ENCODE measurements at regions not wholly inside any gene's neighbourhood (a gene's known extent, or its start where the extent isn't known, plus 50 kb on each side); places are given as distances from the start of the nearest gene placed in this dataset.
A peak's percentile ranks its signal among the peaks of the same experiment; 100 is the strongest.

DNA sequence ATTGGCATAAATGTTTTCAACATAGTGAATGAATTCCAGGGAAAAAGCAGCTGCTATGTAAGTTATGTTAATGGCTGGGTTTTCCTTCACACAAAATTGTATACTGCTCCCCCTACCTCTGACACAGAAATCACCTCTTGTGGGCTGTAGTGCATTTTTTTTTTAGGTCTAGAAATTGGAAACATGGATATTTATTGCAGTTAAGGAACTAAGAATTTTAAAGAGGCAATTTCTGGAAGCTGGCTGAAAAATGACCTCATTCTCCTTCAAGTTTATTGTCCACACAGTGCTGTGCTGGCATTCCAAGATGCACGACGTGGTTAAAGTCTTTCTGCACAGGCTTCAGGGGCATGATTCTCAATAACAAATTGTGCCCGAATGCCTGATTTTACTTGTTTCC lies 1424.2 kb downstream of the MRPL39 start:
- DNase-seq = no peak

DNA sequence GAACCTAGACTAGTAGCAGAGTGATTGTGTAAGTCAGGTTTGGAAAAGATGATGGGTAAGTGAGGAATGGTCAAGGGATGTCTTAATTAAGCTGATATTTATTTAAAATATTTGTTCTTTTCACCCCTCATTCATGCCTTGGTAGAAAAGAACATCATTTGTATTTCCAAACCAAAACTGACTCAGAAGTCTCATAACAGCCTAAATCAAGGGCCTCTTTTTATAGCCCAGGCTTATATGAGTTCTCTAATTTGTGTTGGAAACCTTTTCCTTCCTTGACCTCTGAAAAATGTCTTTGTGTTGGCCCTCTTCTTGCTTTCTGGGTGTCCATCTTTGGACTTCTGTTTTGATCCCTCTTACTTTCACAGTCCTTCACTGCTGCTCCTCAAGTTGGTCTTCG lies 1428.2 kb downstream of the MRPL39 start:
- no peak for DNase-seq

DNA sequence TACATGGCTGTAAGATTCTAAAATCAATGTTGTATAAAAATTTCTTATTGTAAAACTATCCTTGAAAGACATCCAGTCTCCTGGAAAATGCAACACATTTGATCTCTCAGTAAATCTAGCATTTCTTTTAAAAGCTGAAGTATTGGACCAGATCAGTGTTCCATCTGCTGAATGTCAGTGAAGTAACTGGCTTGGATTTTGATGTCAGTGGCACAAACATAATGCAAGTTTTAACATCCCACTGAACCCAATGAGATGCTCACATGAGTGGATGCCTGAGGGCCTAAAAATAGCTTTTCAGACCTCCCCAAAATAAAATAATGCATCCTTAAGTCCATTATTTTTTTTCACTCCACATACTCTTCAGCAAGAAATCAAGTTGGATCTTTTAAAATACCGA lies 1432.2 kb downstream of the MRPL39 start:
- no peak for DNase-seq

DNA sequence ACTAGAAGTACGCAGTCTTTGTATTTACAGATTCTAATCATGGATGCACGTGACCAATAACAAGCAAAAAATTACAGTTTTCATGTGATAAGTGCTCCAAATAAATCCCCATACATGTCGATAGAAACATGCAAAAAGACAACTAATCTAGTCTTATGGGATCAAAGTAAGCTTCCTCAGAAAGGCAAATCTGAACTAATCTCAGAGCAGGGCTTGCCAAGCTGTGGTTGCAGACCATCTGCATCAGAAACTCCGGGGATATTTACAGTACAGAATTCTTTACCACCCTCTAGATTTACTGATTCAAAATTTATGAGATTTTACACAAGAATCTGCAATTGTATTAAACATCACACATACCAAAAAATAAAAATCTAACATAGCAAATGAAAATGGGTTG lies 1435.5 kb downstream of the MRPL39 start:
- DNase-seq = no peak

DNA sequence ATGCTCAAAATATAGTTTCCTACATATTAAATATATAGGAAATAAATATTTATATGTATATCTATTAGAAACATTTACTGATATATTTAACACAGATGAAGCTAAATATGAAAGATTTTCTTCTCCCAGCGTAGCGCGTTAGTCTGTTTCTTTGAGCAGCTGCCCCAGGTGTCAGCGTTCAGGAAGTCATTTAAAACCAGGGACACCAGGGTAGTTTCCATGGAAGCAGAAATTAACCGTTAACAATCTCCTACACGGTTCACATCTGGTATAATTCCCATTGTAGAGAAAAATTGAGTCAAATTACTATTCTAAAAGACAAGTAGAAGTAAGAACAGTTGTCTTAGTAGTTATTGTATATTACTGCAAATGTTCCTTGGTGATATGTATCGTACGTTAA lies 1443.7 kb downstream of the MRPL39 start:
- no peak for DNase-seq

DNA sequence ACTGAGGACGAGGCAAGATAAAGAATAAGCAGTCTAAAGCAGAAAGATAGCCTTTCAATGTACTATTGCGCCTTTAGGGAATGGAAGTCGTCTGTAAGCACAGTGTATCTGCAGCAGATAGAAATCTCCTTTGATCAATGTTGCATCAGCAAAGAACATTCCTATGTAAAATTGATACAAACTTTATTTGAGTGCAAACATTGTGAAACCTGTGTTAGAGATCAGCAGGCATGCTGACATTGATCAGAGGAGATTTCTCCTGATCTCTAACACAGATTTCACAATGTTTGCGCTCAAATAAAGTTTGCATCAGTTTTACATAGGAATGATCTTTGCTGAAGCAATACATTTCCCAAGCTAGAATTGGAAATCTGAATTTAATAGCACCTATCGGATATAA lies 1446.8 kb downstream of the MRPL39 start:
- no peak for DNase-seq

DNA sequence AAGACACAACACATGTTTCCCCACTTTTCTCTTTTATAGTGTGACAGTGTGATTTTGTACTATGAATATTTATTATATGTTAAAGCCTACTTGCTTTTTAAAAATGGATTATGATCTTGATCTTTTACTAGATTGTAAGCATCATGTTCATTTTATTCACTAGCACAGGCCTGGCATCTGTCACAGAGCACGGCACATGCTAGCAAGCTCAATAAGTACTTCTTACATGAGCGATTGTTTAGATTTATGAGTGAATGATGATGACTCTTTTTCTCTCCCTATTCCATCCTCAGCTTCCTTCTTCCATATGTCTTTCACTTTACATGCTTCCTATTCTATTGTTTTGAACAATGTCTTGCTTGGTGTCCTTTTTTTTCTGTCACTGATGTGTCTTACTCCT lies 1454.1 kb downstream of the MRPL39 start:
- no peak for DNase-seq

DNA sequence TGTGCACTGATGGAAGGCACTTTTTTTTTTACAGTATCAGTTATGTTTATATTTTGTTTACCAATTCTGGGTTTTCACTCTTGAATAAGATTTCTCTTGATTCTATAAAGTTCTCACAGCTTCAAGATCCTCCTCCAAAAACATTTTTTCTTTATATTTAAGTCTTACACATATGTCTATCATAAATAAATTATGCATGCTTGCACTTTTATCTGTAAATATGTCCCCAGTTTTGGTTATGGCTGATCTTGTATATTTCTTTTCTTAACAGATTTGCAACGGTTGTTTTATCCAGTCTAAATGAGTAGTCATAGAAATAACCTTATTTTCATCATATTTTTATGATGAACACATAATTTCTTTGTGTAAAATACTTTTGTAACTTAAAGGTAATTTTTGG lies 1456.5 kb downstream of the MRPL39 start:
- DNase-seq = no peak

DNA sequence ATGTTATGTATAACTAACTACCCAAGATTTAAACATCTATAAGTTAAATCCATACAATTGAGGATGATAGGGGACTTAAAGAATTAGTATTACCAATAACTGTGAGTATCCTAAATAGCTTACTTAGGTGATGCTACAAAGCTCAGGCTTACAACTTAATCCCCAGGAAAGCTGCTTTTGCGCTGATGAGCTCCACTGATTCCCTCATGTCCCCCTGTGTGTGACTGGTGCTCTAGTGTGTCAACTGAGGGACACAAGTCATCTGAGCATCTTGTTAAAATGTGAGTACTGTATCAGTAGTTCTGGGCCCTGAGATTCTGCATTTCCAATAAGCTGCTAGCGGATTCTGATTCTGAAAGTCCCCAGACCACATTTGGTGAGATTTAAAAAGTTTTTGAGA lies 1458.8 kb downstream of the MRPL39 start:
- no peak for DNase-seq

DNA sequence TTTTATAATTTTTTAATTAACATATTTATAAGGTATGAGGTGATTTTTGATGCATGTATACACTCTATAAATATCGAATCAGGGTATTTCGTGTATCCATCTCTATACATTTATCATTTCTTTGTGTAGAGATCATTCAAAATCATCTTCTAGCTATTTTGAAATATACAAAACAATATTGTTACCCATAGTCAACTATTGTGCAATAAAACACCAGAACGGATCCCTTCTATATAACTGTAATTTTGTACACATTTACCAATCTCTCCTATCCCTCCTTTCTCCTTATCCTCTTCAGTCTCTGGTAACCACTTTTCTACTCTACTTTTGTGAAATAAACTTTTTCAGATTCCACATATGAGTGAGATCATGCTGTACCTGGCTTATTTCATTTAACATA lies 1459.6 kb downstream of the MRPL39 start:
- no peak for DNase-seq

DNA sequence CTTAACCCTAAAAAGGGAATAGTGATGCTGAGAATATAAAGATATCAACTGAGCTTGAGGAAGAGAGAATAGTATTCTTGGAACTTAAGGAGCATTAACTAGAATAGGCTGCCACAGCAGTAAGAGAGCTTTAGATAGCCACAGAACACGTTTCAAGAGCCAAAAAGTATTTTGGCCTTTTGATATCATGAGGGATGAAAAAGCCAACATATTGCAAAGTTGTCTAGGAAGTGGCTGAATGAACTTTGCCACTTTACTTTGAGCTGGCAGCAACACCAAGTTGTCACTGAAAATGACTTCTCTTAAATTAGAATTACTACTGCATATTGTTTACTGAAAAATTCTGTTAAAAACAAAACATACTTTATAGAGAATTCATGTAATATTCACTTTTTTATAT lies 1476.2 kb downstream of the MRPL39 start:
- no peak for DNase-seq

DNA sequence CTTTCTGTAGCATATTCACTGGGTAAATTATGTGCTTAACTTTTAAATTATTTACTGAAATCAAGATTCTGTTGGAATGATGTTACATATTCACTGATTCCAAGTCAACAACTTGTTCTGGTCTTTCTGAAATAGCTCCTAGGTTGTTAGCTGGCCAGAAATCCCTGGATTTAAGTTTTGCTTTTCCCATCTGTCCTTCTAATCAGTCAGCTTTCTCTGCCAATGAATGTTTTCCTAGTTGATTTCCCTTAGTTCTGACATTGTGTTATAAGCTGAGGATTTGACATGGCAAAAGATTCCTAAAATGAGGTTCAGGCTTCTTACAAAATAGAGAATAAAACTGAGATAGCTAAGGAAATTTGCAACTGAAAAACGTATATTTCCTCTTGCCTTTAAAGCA lies 1479.6 kb downstream of the MRPL39 start:
- no peak for DNase-seq

DNA sequence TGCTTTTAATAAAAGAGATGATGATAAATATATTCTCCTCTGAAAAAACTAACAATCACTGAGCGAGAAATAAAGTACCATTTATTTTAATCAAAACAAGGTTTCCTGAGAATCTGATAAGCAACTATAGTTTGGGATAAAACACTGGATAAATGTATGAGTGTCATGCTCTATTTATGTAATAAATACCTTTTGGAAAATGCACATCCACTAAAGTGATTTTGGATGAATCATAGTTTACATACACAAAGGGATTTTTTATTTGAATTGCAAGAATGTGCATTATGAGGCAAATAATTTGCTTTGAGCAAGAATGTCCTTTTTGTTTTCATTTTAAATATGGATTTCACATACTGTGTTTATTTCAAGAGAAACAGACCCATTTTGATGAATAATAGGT lies 1483.5 kb downstream of the MRPL39 start:
- DNase-seq = no peak

DNA sequence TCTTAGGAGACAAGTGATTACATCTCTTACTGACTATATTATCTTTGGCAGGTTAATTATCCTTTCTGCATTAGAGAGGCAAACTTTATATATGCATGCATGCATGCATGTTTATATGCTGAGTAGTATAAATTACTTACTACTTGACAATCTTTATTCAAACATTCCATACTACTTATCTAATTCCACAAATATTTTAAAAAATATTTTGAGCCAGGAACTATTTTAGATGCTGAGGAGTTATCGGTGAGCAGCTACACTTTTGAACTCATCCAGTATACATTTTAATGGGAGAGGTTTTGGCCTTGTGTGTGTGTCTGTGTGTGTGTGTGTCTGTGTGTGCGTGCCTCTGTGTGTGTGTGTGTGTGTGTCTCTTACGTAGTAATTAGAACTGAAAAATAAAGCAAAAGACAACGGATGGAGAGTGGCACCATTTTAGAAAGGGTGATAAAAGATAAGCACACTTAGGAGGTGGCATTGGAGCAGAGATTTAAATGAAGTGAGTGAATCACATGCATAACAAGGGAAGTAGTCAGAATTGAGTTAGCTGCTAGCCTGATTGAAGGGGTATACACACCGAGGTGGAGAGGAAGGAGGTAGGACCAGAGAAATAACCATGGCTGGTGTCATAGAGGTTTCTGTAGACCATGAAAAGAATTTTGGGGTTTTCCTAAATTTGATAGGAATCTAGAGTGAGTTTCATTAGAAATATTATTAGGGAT lies 1488.4 kb downstream of the MRPL39 start:
- DNase-seq = no peak

DNA sequence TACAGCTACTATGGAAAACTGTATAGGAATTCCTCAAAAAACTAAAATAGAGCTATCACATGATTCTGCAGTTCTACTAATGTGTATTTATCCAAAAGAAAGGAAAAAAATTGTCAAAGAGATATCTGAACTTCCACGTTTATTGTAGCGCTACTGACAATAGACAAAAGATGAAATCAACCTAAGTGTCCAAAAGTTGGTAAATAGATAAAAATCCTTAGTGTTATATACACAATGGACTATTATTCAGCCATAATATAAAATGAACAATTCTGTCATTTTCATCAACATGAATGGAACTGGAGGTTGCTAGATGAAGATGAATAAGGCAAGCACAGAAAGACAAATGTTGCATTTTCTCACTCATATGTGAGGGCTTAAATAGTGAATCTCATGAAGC lies 1492.1 kb downstream of the MRPL39 start:
- no peak for DNase-seq

DNA sequence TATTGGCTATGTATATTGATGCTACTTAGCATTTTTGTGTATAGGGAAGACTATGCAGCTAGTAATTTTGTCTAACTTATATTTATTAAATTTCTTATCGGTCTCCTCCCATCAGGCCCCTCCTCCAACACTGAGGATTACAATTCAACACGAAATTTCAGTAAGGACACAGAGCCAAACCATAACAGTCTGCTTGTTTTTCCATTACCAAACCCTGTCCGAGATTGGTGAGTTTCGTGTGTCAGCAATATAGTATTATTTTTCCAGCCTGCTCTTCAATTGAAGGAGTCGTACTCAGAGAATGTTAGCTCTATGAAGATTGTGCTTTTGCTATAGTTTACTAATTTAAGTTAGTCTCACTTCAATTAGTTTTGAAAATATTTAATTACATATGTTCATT lies 1495.3 kb downstream of the MRPL39 start:
- no peak for DNase-seq

DNA sequence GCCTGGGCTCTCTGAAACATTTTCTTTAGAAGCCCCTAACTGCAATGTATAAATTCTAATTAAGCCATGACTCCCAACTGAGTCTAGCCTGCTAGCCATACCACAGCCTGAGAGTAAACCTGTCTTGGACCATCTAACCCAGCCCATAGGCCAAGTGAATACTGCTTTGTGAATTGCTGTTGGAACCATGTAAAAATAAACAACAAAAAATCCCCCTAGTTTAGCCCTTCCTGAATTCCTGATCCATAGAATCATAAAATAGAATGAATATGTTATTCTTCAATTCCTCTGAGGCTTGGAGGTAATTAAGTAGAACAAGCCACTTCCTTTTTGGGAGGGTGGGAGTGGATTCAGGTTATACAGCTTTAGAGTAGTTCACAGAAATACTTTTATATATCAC lies 1496.4 kb downstream of the MRPL39 start:
- no peak for DNase-seq

DNA sequence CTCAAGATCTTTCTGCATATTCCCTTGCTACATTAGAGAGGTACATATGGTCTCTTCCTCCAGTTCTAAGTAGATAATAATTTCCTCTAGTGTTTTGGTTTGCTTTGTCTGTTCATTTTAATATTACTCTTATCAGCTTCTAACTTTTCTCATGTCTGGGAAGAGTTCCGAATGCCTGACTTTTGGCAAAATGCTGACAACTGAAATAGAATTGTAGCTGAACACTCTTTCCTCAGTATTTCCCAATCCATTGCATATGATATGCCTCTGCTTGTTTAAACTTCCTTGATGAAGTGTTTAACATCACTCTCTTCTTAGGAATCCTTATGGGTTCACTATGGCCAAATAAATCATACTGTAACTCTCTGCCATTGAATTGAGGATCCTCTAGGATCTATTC lies 1510.1 kb downstream of the MRPL39 start:
- DNase-seq = no peak

DNA sequence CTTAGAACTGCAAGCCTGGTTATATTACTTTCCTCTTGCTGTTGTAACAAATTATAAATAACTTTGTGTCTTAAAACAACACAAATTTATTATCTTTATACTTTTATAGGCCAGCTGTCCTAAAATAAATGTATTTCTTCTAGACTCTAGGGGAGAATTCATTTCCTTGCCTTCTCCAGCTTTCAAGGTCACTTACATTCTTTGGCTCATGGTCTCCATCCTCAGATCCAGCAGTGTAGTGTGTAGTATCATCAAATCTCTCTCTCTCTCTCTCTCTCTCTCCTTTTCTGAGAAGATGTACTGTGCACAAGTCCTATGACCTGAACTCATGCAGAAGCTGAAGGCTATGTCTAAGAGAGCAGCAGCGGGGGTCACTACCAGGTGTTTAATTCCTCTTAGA lies 1510.6 kb downstream of the MRPL39 start:
- no peak for DNase-seq

DNA sequence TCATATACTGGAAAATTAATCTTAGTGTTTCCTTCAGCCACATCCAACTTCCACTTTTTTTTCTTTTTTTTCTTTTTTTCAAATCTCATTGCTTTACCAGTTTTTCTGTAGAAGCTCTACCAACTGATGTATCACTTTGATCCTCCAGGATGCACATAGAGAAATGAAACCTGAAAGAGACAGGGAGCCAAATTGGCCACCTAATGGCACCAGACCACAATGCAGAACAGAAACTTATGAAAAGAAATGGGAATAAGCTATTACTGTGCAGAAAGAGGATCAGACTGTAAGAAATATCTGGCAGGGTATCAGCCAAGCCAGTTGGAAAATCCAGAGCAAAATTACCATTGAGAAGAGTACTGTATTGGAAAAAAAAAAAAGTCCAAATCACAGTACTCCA lies 1514.2 kb downstream of the MRPL39 start:
- no peak for DNase-seq

DNA sequence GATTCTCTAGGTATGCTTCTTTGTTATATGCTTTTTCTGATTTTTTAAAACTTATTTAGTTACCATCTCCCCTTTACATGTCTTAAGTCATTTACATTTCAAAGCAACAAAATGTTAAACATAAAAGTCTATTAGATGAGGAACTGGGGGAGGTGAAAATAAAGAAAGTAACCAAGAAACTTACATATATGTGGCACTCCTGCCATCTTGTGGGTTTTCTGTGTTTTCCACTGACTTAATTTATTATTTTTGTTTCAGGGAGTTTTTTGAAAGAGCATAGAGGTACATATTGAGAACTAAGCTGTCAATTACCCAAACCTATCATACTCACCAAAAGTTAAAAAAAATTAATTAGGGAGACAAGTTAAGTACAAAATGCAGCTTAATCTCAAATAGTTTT lies 1531.1 kb downstream of the MRPL39 start:
- peak; percentile 2 for DNase-seq

DNA sequence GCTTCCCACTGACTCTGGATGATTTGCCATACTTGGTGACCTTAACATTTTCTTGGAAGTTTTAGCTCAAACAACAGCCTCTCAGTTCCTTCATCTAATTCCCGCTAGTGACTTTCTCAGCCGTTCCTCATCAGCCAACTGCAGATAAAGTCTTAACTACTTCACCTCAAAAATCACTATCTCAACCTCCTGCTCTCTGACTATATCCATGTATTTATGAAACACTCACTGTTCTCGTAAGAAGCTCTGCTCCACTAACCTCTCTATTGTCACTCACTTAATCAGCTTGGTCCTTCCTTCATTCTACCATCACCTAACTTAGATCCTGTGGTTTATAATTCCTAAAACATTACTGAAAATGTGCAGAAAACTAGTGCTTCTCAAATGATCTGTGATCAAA lies 1551.6 kb downstream of the MRPL39 start:
- no peak for DNase-seq

DNA sequence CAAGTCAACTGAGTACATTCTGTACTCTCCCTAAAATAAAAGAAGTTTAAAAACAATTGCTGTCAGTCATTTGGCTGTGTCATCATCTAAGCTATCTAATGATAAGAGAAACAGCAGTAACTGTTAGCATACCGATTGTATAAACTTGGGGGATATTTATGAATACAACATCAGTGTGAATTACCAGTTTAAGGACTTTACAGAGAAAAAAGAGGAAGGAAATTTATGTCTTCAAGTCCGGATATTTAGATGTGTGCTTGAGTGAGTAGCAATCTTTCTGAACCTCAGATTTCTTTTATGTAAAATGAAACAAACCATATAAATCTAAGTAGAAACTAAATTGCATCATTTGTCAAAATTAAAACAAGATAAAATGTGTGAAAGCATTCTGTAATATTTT lies 1557.0 kb downstream of the MRPL39 start:
- DNase-seq = no peak

DNA sequence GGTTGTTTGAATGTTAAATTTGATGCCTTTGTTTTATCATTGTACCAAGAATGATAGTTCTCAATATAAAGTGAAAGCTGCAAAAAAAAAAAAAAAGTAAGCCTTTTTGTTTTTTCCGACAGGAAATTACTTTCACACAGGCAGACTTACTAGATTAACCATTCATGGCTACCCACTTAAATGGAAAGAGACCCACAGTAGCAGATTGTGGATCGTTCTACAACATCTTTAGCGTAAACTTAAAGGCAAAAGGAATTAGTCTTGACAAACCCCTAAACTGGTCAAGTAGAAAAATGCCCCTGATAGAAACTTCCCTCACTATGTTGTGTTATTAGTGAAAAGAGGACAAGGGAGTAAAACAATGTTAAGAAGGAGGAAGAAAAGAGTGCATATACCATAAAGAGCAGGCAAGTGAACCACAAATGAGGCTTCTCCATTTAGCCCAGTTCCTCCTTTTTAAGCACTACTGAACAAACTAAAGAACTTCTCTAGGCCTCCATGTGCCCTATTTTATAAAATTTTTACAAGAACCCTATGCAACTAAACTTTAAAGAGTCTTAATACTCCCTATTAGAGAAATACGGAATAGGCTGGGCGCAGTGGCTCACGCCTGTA lies 1560.3 kb downstream of the MRPL39 start:
- DNase-seq = no peak

DNA sequence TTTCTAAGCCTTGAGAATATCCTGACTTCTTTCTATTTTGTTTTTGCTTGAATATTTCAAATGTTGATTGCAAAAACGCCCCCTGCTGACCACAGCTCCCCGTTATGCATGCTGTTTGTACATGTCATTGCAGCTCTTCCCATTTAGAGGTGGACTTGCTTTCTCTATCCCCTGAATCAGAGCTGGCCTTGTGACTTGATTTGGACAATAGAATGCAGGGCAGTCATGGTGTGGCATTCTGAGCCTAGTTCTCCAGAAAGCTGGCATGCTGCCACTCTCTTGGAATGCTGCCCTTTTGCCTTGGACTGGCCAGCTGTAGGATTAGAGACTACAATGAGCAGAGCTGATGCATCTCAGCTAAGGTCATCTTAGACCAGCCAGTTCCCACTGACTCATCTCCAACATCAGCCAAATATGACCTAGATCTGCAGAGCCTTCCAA lies 1561.5 kb downstream of the MRPL39 start:
- DNase-seq = peak; percentile 52

Data from NCI-H1092 treated with DMSO at 0.1 percent for 48 hours (cell line).